Adrenal gland (tissue), 9 donors: ENCODE measurements at regions not wholly inside any gene's neighbourhood (a gene's known extent, or its start where the extent isn't known, plus 50 kb on each side); places are given as distances from the start of the nearest gene placed in this dataset.

Experiments
- DNase-seq, 7 donors: peaks; one replicate each; pipeline ENCODE4 v3.0.0-alpha.2; 2019 to 2020
- H3K27ac ChIP-seq, 5 donors: fragments of 200-600 bp; sonication (generic) in 4 of 5; 1 replicate in 3 of 5; 2 replicates in 2 of 5; pipeline versions ENCODE4 v1.5.1 to v1.8.0; 2016 to 2020; ENCODE audit warnings: mild to moderate bottlenecking in 1 of 5
- H3K27me3 ChIP-seq: fragments of 200-600 bp; 2 replicates; pipeline ENCODE4 v1.8.0; 2021
- H3K36me3 ChIP-seq, 2 donors: fragments of 200-600 bp; replicated peaks in 1 of 2; 1 replicate in 1 of 2; 2 replicates in 1 of 2; pipeline versions ENCODE4 v1.5.1 to v1.8.0; 2018 to 2022
- H3K4me1 ChIP-seq, 2 donors: fragments of 200-600 bp; replicated peaks in 1 of 2; 1 replicate in 1 of 2; 2 replicates in 1 of 2; pipeline versions ENCODE4 v1.5.1 to v1.8.0; 2018 to 2021
- H3K4me3 ChIP-seq, 4 donors: fragments of 200-600 bp; sonication (generic) in 3 of 4; one replicate each; pipeline ENCODE4 v1.5.1; 2016 to 2018
- H3K9me3 ChIP-seq, 3 donors: fragments of 200-600 bp; sonication (generic) in 1 of 3; replicated peaks in 1 of 3; 1 replicate in 2 of 3; 2 replicates in 1 of 3; pipeline versions ENCODE4 v1.5.1 to v1.8.0; 2016 to 2021
- CTCF ChIP-seq, 6 experiments: fragments of 450-650 bp in 4 of 6; fragments of 200-600 bp in 2 of 6; sonication (generic) in 1 of 6; IDR thresholded peaks; 1 replicate in 5 of 6; 2 replicates in 1 of 6; pipeline versions ENCODE4 v1.5.1 to v1.8.0; 2016 to 2021; ENCODE audit warnings: antibody characterized with exemption in 6 of 6, mild to moderate bottlenecking in 2 of 6, moderate library complexity in 1 of 6
- POLR2A ChIP-seq, 2 donors: fragments of 450-650 bp; IDR thresholded peaks; one replicate each; pipeline ENCODE4 v1.6.1; 2017; ENCODE audit warnings: antibody characterized with exemption in 2 of 2, mild to moderate bottlenecking in 2 of 2, moderate library complexity in 1 of 2
- WGBS, 4 donors: extraction: QIAGEN DNeasy Blood & Tissue Kit in 2 of 4; methylation state at CpG; one replicate each; pipeline versions ENCODE4 v1.1.5 to v1.1.7; 2013 to 2017; 5-methylcytosine and 5-hydroxymethylcytosine counted together
- intact Hi-C, 2 donors: fragments of 100-400 bp; cut with DNase I; formaldehyde crosslinking; loops; one replicate each; pipeline versions ENCODE4 v1.14.1 to v1.15.0; 2022 to 2023
- donor health status: healthy with polysubstance abuse.
- donor health status: Bipolar disorder and iron deficiency.
- donor health status: DM: yes; HTN: yes; CAD: no.
- donor health status: DM: no; HTN: no; CAD: no.
- donor health status: DM: no; HTN: no; CAD: no.

DNA sequence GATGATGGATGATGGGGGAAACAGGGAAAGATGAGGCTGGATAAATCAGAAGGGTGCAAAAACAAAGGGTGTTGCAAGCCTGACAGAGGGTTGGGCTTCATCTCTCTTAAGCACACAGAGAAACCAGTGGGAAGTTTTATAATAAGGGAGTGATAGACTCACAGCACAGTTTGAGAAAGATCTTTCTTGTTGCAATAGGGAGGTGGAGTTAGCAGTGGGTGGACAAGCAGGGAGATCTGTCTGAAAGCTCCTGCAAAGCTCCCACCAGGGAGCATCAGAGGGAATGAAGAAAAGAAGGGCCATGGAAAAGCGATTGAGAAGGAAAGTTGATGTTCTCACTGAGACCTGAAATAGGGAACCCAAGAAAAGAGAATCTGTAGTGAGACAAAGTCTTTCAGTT is 64.9 kb downstream of the BOD1L2 start:
- no peak for DNase-seq
- H3K27ac ChIP-seq, result no peak overlapping the region
- 58 to 81% (median 78%) methylated on average over 1 of the region's 1 CpG for WGBS, 4 donors
- no peaks in the 10 kb centered on the region for H3K9me3 ChIP-seq
- peaks cover 12% of the 10 kb centered on the region for H3K27me3 ChIP-seq
- no peak for TF ChIP-seq POLR2A (IDR thresholded peaks at IDR 0.05)
- TF ChIP-seq CTCF (IDR thresholded peaks at IDR 0.05), result no peak
- no peaks in the 10 kb centered on the region for H3K36me3 ChIP-seq
- intact Hi-C loops, result no loop called here
- H3K4me3 ChIP-seq, result no peak overlapping the region
- peaks cover 0 to 8% of the 10 kb centered on the region in 2 donors for H3K4me1 ChIP-seq

- intact Hi-C loops, result no loop called here
- H3K9me3 ChIP-seq, result no peaks in the 10 kb centered on the region
- H3K27ac ChIP-seq, result no peak overlapping the region
- DNase-seq, result no peak
- H3K36me3 ChIP-seq, result no peaks in the 10 kb centered on the region
- H3K4me3 ChIP-seq, result no peak overlapping the region
- TF ChIP-seq POLR2A (IDR thresholded peaks at IDR 0.05) (no peak), CTCF (IDR thresholded peaks at IDR 0.05) (no peak)
- WGBS, 4 donors, result 84 to 88% (median 85%) methylated on average over 7 of the region's 7 CpGs
- H3K27me3 ChIP-seq, result peaks cover 12% of the 10 kb centered on the region
- H3K4me1 ChIP-seq, result peaks cover 0 to 8% of the 10 kb centered on the region in 2 donors
Measured at GRCh38 chr18:57212678-57213077, 65.8 kb downstream of the BOD1L2 start.

- peaks cover 7% of the 10 kb centered on the region for H3K27me3 ChIP-seq
Measured at GRCh38 chr18:57214976-57215375, 68.1 kb downstream of the BOD1L2 start.

GRCh38 chr18:57218281-57218680 is 71.4 kb downstream of the BOD1L2 start:
- no peak overlapping the region for H3K27ac ChIP-seq
- intact Hi-C loops, result no loop called here
- H3K27me3 ChIP-seq, result no peaks in the 10 kb centered on the region
- no peak for DNase-seq
- H3K9me3 ChIP-seq, result no peaks in the 10 kb centered on the region
- 85 to 94% (median 86%) methylated on average over 6 of the region's 6 CpGs for WGBS, 4 donors
- no peaks in the 10 kb centered on the region for H3K36me3 ChIP-seq
- no peak for TF ChIP-seq CTCF (IDR thresholded peaks at IDR 0.05)
- TF ChIP-seq POLR2A (IDR thresholded peaks at IDR 0.05), result no peak
- H3K4me3 ChIP-seq, result no peak overlapping the region
- H3K4me1 ChIP-seq, result no peaks in the 10 kb centered on the region

More at GRCh38 chr18:57214976-57215375, 68.1 kb downstream of the BOD1L2 start:
- Histone ChIP-seq H3K27ac (no peak overlapping the region), H3K4me1 (peaks cover 0 to 6% of the 10 kb centered on the region in 2 donors), H3K4me3 (no peak overlapping the region), H3K36me3 (no peaks in the 10 kb centered on the region), H3K9me3 (no peaks in the 10 kb centered on the region)
- WGBS, 4 donors, result 85 to 99% (median 93%) methylated on average over 3 of the region's 3 CpGs
- TF ChIP-seq POLR2A (IDR thresholded peaks at IDR 0.05) (no peak), CTCF (IDR thresholded peaks at IDR 0.05) (no peak)
- no peak for DNase-seq
- intact Hi-C loops, result no loop called here
